HG03439 (cell line): ENCODE measurements at regions not wholly inside any gene's neighbourhood (a gene's known extent, or its start where the extent isn't known, plus 50 kb on each side); places are given as distances from the start of the nearest gene placed in this dataset.
"Not testable (repeated sequence)": the region's sequence is repeated elsewhere in the genome, so short reads cannot be mapped to it uniquely, and the experiment has no call there.

Source experiments
- ATAC-seq: cut with Tn5 transposase; IDR thresholded peaks from one replicate; pipeline ENCODE4 v1.9.1; 2021; ENCODE audit warnings: mild to moderate bottlenecking, moderate library complexity; ENCODE audit not compliant: unreplicated experiment

DNA sequence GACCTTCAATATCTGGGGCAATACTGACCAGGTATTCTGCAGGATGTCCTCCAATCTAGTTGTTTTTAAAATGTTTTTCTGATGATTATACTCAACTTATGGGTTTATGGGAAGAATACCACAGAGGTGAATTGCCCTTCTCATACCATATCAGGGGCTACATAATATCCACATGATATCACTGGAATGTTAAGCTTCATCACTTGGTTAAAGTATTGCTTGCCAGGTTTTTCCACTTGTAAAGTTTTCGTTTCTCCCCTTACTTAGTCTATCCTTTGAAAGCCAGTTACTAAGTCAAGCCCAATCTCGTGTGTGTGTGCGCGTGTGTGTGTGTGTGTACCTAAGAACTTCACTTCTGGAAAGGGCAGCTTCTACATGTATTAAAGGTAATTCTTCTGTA, 980.9 kb upstream of the FBXO33 start:
- ATAC-seq, result no peak

DNA sequence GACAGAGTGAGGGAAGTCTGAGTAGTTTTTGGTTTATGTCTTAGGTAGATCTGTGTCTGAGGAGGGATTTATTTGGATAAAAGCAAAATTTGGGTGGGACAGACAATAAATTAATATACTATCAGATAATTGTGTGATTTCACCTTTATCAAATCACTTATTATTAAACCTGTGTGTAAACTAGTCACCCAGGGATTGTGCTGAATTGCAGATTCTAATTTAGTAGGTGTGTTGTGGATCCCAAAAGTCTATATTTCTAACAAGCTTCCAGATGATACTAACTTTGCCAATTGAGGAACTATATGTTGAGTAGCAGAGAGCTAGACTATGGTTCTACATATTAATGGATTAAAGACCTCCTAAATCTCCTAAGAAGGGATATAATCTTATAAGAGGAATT, 978.5 kb upstream of the FBXO33 start:
- ATAC-seq, result no peak

DNA sequence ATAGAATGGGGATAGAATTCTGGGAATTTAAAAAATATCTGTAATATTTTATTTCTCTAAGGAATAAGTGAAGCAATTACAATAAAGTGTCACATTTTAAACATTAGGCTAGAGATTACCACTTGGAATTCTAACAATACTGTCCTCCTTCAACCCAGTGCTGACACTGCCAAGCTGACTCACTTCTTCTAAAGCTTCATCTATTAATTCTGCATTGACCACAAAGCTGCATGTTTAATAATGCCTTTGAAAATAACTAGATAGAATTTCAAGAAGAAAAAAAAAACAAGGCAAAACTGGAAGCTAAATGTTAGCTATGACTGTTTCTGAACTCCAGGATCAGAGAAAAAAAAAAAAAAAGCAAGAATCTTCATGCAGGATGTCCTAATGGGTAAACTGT, 970.7 kb upstream of the FBXO33 start:
- ATAC-seq, result no peak

DNA sequence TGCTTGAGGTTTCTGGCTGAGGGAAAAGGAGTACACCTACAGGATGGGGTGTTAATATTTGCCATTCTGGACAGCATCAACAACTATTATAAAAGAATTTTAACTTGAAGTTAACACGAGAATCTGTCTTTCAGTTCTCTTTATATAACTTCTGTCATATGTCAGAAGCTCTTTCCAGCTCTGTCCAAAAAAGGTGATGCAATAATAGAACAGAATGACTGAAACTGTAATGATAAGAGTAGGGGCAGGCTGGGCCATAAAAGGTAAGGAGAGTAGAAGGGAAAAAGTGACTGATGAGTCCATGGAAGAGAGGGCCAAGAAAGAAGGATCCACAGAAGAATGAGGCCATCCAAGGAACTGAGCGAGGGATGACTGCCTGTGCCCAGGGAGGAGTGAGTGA, 966.7 kb upstream of the FBXO33 start:
- no peak for ATAC-seq

DNA sequence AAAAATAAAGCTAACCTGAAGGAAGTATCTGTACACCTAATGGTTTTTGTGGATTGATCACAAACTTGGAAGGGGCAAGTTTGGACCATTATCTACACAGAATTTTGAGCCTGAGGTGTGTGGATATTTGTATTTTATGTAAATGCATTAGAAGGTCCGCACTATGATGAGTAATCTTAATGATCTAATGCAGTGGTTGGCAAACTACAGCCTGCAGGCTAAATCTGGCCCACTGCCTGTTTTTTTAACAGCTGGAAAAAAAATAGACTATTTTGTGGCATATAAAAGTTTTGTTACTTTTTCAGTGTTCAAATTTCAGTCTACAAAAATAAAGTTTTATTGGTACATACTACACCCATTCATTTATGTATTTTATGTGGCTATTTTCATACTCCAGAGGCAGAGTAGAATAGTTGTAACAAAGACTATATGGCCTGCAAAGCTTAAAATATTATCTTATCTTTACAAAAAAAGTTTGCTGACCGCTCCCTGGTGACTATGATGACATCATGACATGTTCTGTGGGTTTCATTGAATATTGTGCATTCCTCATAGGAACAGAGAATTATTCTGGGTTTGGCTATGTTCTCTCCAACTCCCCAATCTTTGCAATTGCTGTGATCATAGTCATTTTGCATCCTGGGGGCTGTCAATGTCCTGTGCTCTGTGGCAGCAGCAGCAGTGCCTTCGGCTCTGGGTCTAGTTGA, 962.6 kb upstream of the FBXO33 start:
- ATAC-seq, result no peak

DNA sequence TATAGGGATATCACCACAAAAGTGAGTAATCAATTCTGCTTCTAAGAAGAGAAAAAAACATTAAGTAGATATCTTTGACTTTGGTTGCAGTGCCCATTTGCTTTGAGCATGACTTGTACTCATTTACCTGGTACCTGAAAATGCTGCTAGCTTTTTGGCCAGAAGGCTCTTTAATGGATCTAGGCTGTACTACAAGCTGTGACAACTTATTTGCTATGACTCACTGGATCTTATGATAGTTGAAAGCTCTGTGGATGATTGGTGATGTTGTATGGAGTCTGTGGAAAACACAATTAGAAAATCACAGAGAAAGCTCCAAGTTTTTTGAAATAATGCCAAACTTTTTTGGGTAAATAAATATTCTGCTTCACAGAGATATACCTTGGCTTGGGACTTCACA, 960.9 kb upstream of the FBXO33 start:
- ATAC-seq, result no peak

DNA sequence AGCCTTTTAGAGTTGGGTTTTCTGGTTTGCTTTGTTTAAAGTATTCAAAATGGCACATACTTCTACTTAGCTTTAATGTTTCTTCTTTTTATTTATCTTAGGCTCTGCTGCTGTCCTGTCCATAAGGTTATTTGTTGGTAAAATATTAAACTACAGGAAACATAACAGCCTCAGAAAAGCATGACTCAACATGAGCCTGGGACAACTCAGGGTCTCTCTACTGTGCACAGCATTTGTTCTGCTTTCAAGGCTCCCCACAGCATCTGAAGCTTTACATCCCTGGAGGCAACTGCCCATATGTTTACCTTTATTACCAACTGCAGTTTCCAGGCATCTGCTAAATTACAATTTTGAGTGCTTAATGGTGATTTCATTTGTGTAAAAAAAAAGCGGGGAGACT, 954.2 kb upstream of the FBXO33 start:
- ATAC-seq, result no peak

DNA sequence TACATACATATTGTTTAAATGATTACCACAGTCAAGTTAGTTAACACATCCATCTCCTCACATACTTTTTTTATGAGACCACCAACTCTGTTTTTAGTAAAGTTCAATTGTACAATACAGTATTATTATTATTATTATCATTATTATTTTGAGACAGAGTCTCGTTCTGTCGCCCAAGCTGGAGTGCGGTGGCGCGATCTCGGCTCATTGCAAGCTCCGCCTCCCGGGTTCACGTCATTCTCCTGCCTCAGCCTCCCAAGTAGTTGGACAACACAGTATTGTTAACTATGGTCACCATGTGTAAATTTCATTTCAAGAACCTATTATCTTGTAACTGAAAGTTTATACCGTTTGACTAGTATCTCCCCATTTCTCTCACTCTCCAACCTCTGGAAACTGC, 942.0 kb upstream of the FBXO33 start:
- no peak for ATAC-seq

DNA sequence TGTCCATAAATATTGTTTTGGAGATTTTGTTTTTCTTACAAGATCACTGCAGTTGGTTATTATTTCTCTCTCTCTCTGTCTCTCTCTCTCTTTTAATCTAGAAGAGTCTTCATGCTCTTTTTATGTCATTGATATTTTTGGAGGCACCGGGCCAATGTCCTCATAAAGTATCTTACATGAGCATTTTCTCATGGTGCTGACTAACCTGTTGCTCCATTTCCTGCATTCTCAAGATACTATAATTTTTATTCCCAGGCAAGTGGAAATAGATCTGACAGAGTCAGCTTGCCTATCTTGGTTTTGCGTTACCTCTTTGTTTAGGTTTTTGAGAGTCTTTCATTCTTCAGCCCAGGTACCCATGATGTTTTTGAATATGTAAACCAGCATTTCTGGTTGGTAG, 938.8 kb upstream of the FBXO33 start:
- ATAC-seq, result no peak

DNA sequence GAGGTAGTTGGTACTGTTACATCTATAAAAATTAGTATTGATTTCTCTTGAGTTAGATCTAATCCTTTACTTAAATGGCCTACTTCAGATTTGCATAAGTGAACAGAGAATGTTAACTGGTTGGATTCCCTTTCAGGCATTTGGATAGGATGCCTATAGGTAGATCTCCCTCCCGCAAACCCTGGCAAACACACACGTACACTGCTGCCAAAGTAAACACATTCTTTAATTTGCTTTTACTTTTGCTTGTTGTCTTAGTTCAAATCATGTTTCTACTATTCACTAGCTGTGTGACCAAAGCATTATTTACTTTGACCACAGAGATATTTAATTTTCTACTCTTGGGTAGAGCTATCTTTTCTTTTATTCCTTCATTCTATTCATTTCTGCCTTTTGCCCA, 936.1 kb upstream of the FBXO33 start:
- no peak for ATAC-seq

DNA sequence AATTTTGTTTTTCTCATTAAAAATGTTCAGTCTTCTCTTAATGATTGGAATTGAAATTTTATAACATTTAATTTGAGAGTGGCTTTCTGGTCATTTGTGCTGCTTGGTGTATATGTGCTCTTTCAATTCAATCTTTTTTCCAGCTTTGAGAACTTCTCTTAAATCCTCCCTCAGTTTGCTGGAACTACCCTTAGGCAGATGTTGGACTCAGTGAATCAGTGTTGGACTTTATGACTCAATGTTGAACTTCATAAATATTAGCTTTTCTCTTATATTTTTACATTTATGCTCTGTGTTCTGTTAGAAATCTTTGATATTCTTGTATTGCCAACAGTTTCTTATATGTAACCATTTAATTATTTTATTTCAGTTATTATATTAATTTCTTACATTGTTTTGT, 935.5 kb upstream of the FBXO33 start:
- no peak for ATAC-seq

DNA sequence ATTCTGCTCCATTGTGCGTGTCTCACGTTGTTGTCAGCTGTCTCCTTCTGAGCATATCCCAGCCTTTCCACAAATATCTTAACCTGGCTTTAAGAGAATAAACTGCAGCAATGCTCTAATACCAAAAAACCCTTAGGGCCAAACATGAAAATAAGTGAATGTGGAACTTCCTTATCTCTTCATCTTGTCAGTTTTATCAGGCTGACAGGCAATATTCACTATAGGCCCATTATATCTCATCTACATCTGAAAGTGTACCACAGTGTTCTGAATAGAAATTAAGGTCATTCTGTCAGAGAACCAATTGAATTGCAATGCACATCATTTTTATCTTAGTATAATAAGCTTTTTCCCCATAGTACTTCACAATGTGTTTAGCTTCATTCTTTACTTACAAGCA, 933.1 kb upstream of the FBXO33 start:
- no peak for ATAC-seq

DNA sequence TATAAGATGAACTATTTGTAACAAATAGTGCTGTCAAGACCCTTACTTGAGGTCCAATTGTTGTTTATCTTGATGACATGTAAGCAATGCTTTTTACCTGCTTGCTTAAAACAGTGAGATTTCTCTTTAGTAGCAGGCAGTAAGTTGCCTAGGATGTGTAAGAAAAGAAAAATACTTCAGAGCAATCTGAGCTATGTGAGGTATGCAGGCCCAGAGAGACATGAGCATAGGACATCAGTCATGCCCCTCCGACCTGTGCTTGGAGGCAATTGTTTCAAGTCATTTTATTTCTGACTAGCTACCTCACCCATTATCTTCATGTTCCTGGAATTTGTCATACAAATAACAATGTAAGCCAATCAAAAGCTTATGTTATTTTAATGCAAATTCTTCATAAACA, 930.6 kb upstream of the FBXO33 start:
- ATAC-seq, result no peak

DNA sequence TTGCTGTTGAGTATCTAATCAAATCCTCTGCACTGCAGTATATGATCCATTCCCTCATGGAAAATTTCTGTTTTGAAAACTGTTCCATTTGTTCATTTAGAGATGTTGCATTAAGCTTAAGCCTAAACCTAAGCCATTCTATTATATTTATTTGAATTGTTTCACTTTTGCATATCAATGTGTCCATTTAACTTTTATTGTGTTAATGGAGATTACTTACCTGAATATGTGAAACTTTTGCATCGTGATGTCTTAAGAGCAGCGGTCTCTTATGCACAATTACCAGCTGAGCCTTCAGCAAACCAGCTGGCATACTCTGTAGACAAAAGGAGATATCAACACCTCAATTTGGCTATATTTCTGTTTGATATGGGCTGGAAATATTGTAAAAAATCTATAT, 922.5 kb upstream of the FBXO33 start:
- no peak for ATAC-seq

DNA sequence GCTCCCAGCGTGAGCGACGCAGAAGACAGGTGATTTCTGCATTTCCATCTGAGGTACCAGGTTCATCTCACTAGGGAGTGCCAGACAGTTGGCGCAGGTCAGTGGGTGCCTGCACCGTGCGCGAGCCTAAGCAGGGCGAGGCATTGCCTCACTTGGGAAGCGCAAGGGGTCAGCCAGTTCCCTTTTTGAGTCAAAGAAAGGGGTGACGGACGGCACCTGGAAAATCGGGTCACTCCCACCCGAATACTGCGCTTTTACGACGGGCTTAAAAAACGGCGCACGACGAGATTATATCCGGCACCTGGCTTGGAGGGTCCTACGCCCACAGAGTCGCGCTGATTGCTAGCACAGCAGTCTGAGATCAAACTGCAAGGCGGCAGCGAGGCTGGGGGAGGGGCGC, 915.9 kb upstream of the FBXO33 start:
- ATAC-seq, result not testable (repeated sequence)

DNA sequence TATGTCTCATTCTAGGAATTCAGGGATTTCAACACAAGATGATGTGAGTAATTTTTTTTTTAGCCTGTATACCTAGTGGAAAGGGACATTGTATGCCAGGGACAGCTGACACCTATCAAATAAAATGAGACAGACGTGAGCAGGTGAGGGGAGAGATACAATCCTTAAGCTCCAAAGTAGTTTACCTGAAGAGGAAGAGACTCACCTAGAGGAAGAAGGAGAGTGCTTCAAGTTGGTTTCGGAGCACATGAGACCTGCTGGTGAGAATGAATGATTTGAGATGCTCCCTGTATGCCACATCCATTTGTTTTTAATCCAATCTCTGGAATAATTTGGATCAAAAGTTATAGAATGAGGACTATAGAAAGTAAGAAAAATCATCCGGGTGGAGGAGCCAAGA, 915.4 kb upstream of the FBXO33 start:
- ATAC-seq, result no peak

DNA sequence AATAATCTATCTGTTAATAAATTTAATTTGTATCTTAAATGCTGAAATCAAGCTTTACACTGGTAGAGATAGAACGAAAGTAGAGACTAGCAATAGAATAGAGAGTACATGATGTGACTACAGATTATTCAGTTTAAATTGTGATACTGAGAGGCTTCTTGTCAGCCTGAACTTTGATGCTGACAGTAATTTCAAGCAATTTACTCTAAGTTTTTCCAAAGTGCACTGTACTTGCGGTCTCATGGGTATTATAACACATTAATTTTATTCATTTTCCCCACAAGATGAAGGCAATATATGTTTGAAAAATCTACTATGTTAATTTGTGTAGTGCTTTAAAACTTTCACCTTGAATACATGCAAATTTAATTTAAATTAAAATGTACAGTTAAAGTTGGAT, 914.0 kb upstream of the FBXO33 start:
- ATAC-seq, result no peak

DNA sequence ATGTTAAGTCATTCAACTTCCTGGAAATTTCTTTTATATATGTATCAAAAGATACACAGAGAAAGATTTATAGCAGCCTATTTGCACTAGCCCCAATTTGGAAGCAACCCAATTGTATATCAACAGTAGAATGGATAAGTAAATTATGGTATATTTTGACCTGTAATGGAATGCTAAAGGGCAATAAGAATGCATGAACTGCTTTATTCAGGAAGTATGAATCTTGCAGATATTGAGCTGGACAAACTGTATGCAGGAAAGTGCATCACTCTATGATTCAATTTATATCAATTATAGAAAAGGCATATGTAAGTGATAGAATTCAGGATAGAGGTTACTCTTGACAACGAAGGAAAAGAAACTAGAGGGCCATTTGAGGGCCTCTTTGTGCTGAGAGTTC, 913.1 kb upstream of the FBXO33 start:
- ATAC-seq, result no peak

DNA sequence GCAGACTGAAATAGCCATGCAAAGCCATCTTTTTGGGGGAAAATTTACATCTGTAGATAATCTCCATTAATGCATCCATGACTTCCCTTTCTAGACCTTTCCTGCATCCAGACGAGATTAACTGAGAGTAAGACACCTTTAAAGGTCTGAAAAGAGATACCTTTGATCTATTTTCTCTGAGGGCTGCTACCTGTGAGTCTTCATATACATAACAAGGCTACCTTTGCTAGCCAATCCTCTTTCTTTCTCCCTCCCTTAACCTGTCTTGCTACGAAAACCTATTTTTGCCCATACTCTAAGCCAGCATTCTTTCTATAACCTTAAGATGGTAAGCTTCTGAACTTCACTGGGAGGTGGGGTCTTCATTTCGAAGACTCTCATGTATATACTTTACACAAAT, 908.5 kb upstream of the FBXO33 start:
- no peak for ATAC-seq

DNA sequence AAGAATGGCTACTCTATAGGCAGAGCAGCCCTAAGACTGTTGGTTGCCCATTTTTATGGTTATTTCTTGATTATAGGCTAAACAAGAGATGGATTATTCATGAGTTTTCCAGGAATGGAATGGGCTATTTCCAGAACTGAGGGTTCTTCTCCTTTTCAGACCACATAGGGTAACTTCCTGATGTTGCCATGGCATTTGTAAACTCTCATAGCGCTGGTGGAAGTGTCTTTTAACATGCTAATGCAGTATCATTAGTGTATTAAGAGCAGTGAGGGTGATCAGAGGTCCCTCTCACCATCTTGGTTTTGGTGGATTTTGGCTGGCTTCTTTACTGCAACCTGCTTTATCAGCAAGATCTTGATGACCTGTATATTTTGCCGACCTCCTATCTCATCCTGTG, 904.6 kb upstream of the FBXO33 start:
- ATAC-seq, result no peak

DNA sequence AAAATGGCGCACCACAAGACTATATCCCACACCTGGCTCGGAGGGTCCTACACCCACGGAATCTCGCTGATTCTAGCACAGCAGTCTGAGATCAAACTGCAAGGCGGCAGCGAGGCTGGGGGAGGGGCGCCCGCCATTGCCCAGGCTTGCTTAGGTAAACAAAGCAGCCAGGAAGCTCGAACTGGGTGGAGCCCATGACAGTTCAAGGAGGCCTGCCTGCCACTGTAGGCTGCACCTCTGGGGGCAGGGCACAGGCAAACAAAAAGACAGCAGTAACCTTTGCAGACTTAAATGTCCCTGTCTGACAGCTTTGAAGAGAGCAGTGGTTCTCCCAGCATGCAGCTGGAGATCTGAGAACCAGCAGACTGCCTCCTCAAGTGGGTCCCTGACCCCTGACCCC, 894.3 kb upstream of the FBXO33 start:
- ATAC-seq, result not testable (repeated sequence)

DNA sequence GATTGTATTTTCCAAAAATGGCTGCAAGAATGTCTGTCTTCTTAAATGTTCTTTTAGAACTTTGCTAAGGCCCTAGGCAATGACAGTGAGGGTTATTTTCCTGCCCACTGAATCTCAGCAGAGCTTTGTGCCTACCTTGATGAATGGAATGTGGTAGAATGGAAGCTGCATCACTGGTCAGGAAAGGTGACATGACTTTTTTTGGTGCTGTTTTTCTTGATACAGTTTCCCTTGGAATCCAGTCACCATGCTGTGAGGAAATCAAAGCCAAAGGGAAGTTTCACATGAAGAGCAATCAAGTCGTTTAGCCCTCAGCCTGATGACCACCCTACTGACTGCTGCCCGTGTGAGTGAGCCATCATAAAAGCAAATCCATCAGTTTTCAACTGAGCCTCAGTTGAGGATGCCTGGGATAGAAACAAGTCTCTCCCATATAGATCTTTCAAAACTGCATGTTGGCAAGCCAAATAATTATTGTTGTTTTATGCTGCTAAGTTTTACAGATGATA, 886.0 kb upstream of the FBXO33 start:
- no peak for ATAC-seq

DNA sequence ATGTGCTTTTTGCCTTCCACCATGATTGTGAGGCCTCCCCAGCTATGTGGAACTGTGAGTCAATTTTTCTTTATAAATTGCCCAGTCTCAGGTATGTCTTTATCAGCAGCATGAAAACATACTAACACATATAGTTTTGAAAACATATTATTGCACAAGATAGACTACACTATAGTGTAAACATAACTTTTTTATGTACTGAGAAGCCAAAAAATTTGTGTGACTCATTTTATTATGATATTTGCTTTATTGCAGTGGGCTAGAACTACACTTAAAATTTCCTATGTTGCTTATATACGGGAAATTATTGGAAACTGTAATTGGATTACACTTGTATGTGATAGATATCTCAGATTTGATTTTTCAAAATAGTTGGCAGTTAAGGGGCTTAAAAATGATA, 885.5 kb upstream of the FBXO33 start:
- no peak for ATAC-seq
